PC-3 (cell line): ENCODE measurements at regions not wholly inside any gene's neighbourhood (a gene's known extent, or its start where the extent isn't known, plus 50 kb on each side); places are given as distances from the start of the nearest gene placed in this dataset.

Experiments used
- ATAC-seq: fragments of 200-7000 bp; cut with Tn5 transposase; 2 replicates; pipeline ENCODE4 v1.9.1; 2020; ENCODE audit warnings: mild to moderate bottlenecking, moderate library complexity
- BruUV-seq: library from RNA; stranded (reverse); fragments of 400-500 nt; replicated peaks from 2 replicates; lab custom pipeline; 2021; lab: Mats Ljungman, UMichigan
- CTCF ChIA-PET: fragments of 300-600 bp; sonication (Branson Sonifier 250); formaldehyde crosslinking; loops from one replicate; lab custom pipeline; 2022; ENCODE audit warnings: antibody characterized with exemption; lab: Charles Lee
- POLR2A ChIA-PET: fragments of 300-600 bp; sonication (Branson Sonifier 250); formaldehyde crosslinking; loops from one replicate; lab custom pipeline; 2022; ENCODE audit warnings: antibody characterized with exemption; ENCODE audit not compliant: unreplicated experiment; lab: Charles Lee
- DNase-seq: peaks from one replicate; pipeline ENCODE4 v3.0.0-alpha.2; 2015
- H2AFZ ChIP-seq: fragments of 300-600 bp; sonication (generic); 2 replicates; pipeline ENCODE4 v1.6.0; 2016; ENCODE audit warnings: antibody characterized with exemption, low read length
- H3F3A ChIP-seq: fragments of 300-600 bp; sonication (generic); one replicate; pipeline ENCODE4 v1.6.0; 2017; ENCODE audit warnings: antibody characterized with exemption, low read length, control low read depth, mild to moderate bottlenecking; ENCODE audit not compliant: unreplicated experiment
- H3K27ac ChIP-seq: fragments of 300-600 bp; sonication (generic); 2 replicates; pipeline ENCODE4 v1.5.1; 2016; ENCODE audit warnings: mild to moderate bottlenecking, low read length
- H3K27me3 ChIP-seq: fragments of 300-600 bp; sonication (generic); 2 replicates; pipeline ENCODE4 v1.6.1; 2016; ENCODE audit warnings: low read length, mixed read lengths
- H3K36me3 ChIP-seq: fragments of 300-600 bp; sonication (generic); 2 replicates; pipeline ENCODE4 v1.6.1; 2016; ENCODE audit warnings: low read depth, mixed run types, low read length, mixed read lengths
- H3K4me1 ChIP-seq: fragments of 300-600 bp; sonication (generic); 2 replicates; pipeline ENCODE4 v1.5.1; 2016; ENCODE audit warnings: low read length; ENCODE audit not compliant: insufficient read depth
- H3K4me2 ChIP-seq: fragments of 300-600 bp; sonication (generic); 2 replicates; pipeline ENCODE4 v1.6.0; 2016; ENCODE audit warnings: low read length
- H3K4me3 ChIP-seq: fragments of 300-600 bp; sonication (generic); 2 replicates; pipeline ENCODE4 v1.5.1; 2016; ENCODE audit warnings: mild to moderate bottlenecking, low read length, mixed read lengths
- H3K79me2 ChIP-seq: fragments of 300-600 bp; sonication (generic); 2 replicates; pipeline ENCODE4 v1.6.1; 2017; ENCODE audit warnings: low read length, mixed read lengths
- H3K9ac ChIP-seq: fragments of 300-600 bp; sonication (generic); 2 replicates; pipeline ENCODE4 v1.6.0; 2016; ENCODE audit warnings: mild to moderate bottlenecking, low read length
- H3K9me2 ChIP-seq: fragments of 300-600 bp; sonication (generic); replicated peaks from 2 replicates; pipeline ENCODE4 v1.6.1; 2016; ENCODE audit warnings: mixed run types, low read length, mixed read lengths
- H3K9me3 ChIP-seq: fragments of 300-600 bp; sonication (generic); 2 replicates; pipeline ENCODE4 v1.6.1; 2016; ENCODE audit warnings: low read length, mixed read lengths
- H4K20me1 ChIP-seq: fragments of 300-600 bp; sonication (generic); 2 replicates; pipeline ENCODE4 v1.6.1; 2016; ENCODE audit warnings: low read length, mixed read lengths
- EZH2 ChIP-seq: fragments of 300-600 bp; sonication (generic); IDR thresholded peaks from one replicate; pipeline ENCODE4 v1.6.1; 2017; ENCODE audit warnings: antibody characterized with exemption, mild to moderate bottlenecking, low read length; ENCODE audit not compliant: unreplicated experiment
- EZH2phosphoT487 ChIP-seq: fragments of 300-600 bp; sonication (generic); IDR thresholded peaks from 2 replicates; pipeline ENCODE4 v1.6.1; 2018; ENCODE audit warnings: mild to moderate bottlenecking, antibody characterized with exemption, low read length, borderline replicate concordance
- intact Hi-C: fragments of 100-400 bp; cut with micrococcal nuclease; formaldehyde crosslinking; loops from 2 replicates; pipeline ENCODE4 v1.9.0; 2023
- TF ChIP-seq, protein P1 (sequence below): fragments of 300-600 bp; sonication (generic); conservative IDR thresholded peaks from 2 replicates; pipeline ENCODE4 v1.5.1; 2017; ENCODE audit warnings: antibody characterized with exemption, low read depth, mild to moderate bottlenecking, low read length

DNA sequence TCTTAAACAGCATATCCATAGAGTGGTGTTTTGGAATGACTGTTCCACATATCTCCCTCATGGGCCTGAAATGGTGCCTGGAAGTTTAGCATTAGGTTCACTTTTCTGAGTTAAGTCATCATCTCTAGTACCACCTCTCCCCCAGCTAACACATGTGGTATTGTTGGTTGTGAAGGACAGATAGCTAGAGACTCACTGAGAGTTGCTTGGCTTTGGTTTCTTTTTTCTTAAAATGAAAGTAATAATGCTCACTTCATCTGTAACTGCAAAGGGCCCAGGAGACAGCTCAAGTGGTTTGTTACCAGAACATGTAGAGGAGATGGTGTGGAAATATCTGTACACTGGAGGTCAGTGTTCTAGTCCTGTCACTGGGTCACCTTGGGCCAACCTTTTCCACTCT is 90.9 kb downstream of the EFNB1 start:
- TF ChIP-seq EZH2 (no peak), EZH2phosphoT487 (no peak)
- TF ChIP-seq, protein P1, sequence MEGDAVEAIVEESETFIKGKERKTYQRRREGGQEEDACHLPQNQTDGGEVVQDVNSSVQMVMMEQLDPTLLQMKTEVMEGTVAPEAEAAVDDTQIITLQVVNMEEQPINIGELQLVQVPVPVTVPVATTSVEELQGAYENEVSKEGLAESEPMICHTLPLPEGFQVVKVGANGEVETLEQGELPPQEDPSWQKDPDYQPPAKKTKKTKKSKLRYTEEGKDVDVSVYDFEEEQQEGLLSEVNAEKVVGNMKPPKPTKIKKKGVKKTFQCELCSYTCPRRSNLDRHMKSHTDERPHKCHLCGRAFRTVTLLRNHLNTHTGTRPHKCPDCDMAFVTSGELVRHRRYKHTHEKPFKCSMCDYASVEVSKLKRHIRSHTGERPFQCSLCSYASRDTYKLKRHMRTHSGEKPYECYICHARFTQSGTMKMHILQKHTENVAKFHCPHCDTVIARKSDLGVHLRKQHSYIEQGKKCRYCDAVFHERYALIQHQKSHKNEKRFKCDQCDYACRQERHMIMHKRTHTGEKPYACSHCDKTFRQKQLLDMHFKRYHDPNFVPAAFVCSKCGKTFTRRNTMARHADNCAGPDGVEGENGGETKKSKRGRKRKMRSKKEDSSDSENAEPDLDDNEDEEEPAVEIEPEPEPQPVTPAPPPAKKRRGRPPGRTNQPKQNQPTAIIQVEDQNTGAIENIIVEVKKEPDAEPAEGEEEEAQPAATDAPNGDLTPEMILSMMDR = no peak
- ChIA-PET CTCF (no interaction called here), POLR2A (interaction anchor here (0.6 kb wide), 1 partner anchor 91 kb away, joined by 4 read pairs; no protein-coding TSS in a partner anchor)
- Histone ChIP-seq H4K20me1 (no peaks in the 10 kb centered on the region), H3K9ac (no peak overlapping the region), H3K4me1 (no peaks in the 10 kb centered on the region), H3F3A (no peaks in the 10 kb centered on the region), H3K4me3 (no peak overlapping the region), H3K27me3 (no peaks in the 10 kb centered on the region), H3K9me3 (no peaks in the 10 kb centered on the region), H3K27ac (no peak overlapping the region), H2AFZ (no peak overlapping the region), H3K79me2 (no peaks in the 10 kb centered on the region), H3K36me3 (no peaks in the 10 kb centered on the region), H3K4me2 (no peak overlapping the region), H3K9me2 (no peaks in the 10 kb centered on the region)
- DNase-seq = no peak
- BruUV-seq = no TSS peak
- intact Hi-C loops = no loop called here
- no peak for ATAC-seq

DNA sequence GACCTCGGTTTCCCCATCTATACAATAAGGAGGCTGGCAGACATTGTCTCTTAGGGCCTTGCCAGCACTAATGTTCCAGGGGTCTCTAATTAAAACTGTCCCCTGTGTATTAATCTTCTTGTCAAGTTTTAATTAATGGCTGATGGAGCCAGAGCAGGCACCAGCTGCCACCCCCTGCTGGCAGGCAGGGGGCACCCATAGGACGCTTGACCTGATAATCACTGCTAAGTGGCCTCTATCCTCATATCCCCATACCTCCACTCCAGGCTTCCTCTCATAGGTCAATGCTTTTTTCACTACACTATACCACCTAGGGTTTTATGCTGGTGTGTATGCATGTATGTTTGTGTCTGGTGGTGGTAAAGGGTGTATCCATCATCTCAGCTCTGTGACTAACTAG is 89.4 kb downstream of the EFNB1 start:
- no peak overlapping the region for H3K4me3 ChIP-seq
- no peaks in the 10 kb centered on the region for H4K20me1 ChIP-seq
- no peaks in the 10 kb centered on the region for H3K4me1 ChIP-seq
- no peak overlapping the region for H3K27ac ChIP-seq
- ChIA-PET POLR2A (no interaction called here), CTCF (no interaction called here)
- DNase-seq = peak; percentile 13
- no peak overlapping the region for H3K9ac ChIP-seq
- no peaks in the 10 kb centered on the region for H3K9me2 ChIP-seq
- H2AFZ ChIP-seq = no peak overlapping the region
- no peaks in the 10 kb centered on the region for H3F3A ChIP-seq
- H3K4me2 ChIP-seq = no peak overlapping the region
- ATAC-seq = peak; percentile 54; the same call in 1 of the 2 replicates
- no peaks in the 10 kb centered on the region for H3K79me2 ChIP-seq
- no peaks in the 10 kb centered on the region for H3K27me3 ChIP-seq
- no peaks in the 10 kb centered on the region for H3K36me3 ChIP-seq
- TF ChIP-seq, protein P1 = peak; percentile 47
- no peak for TF ChIP-seq EZH2phosphoT487
- TF ChIP-seq EZH2 = no peak
- BruUV-seq = no TSS peak
- no peaks in the 10 kb centered on the region for H3K9me3 ChIP-seq
- intact Hi-C loops = loop anchor here (1.0 kb wide), 1 partner anchor 142 kb away; no protein-coding TSS in a partner anchor

DNA sequence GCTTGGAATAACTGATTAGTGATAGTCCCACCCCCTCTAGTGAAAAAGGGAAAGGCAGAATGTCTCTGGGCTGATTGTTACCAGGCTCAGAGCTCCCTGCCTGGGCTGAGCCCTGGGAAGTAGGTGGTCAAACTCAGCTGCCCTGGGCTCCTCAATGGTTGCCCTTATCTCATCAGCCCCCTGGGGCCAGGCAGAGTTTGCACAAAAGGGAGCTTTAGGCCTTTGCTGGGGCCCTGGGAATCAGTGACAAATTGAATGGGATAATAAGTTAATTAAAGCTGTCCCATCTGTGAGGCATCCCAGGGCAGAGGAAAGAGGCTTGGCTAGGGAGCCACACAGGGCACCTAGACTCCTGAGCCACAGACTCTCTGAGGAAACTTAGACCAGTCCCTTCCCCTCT is 89.0 kb downstream of the EFNB1 start:
- Histone ChIP-seq H2AFZ (no peak overlapping the region), H4K20me1 (no peaks in the 10 kb centered on the region), H3K9me2 (no peaks in the 10 kb centered on the region), H3K36me3 (no peaks in the 10 kb centered on the region), H3K4me3 (no peak overlapping the region), H3K4me2 (no peak overlapping the region), H3K27me3 (no peaks in the 10 kb centered on the region), H3K4me1 (no peaks in the 10 kb centered on the region), H3K79me2 (no peaks in the 10 kb centered on the region), H3K9ac (no peak overlapping the region), H3K27ac (no peak overlapping the region), H3F3A (no peaks in the 10 kb centered on the region), H3K9me3 (no peaks in the 10 kb centered on the region)
- ATAC-seq (no peak), DNase-seq (no peak)
- ChIA-PET POLR2A (no interaction called here), CTCF (no interaction called here)
- intact Hi-C loops = loop anchor here (1.0 kb wide), 1 partner anchor 143 kb away; no protein-coding TSS in a partner anchor
- BruUV-seq = no TSS peak
- TF ChIP-seq EZH2 = no peak
- no peak for TF ChIP-seq EZH2phosphoT487
- TF ChIP-seq, protein P1 = no peak
